HEK293 (cell line): ENCODE measurements at regions not wholly inside any gene's neighbourhood (a gene's known extent, or its start where the extent isn't known, plus 50 kb on each side); places are given as distances from the start of the nearest gene placed in this dataset.

Experiments
- BCL11A ChIP-seq: fragments of 450-650 bp; formaldehyde crosslinking; IDR thresholded peaks from 2 replicates; pipeline ENCODE4 v1.5.1; 2016; ENCODE audit warnings: low read depth, missing biosample characterization, missing genetic modification characterization
- ELK4 ChIP-seq: IDR thresholded peaks from 2 replicates; pipeline ENCODE4 v1.6.1; 2011; ENCODE audit warnings: mild to moderate bottlenecking, low read depth, low read length, borderline replicate concordance
- ZBTB6 ChIP-seq: fragments of 450-650 bp; formaldehyde crosslinking; IDR thresholded peaks from 2 replicates; pipeline ENCODE4 v1.5.1; 2017; ENCODE audit warnings: missing biosample characterization, missing genetic modification characterization
- ZNF138 ChIP-seq: fragments of 450-650 bp; formaldehyde crosslinking; IDR thresholded peaks from 2 replicates; pipeline ENCODE4 v1.5.1; 2016; ENCODE audit warnings: missing biosample characterization, missing genetic modification characterization, borderline replicate concordance
- ZNF24 ChIP-seq: fragments of 450-650 bp; formaldehyde crosslinking; IDR thresholded peaks from 2 replicates; pipeline ENCODE4 v1.5.1; 2016; ENCODE audit warnings: missing biosample characterization, missing genetic modification characterization
- ZNF302 ChIP-seq: fragments of 450-650 bp; formaldehyde crosslinking; IDR thresholded peaks from 2 replicates; pipeline ENCODE4 v1.5.1; 2016; ENCODE audit warnings: missing biosample characterization, missing genetic modification characterization, low read depth
- ZNF48 ChIP-seq: fragments of 450-650 bp; formaldehyde crosslinking; IDR thresholded peaks from 2 replicates; pipeline ENCODE4 v1.5.1; 2016; ENCODE audit warnings: missing biosample characterization, missing genetic modification characterization
- ZNF707 ChIP-seq: fragments of 450-650 bp; formaldehyde crosslinking; IDR thresholded peaks from 2 replicates; pipeline ENCODE4 v1.5.1; 2016; ENCODE audit warnings: missing biosample characterization, missing genetic modification characterization
- TF ChIP-seq, protein P1 (sequence below): fragments of 450-650 bp; formaldehyde crosslinking; IDR thresholded peaks from 2 replicates; pipeline ENCODE4 v1.5.1; 2017; ENCODE audit warnings: missing biosample characterization, missing genetic modification characterization
- TF ChIP-seq, protein P2 (sequence below): fragments of 450-650 bp; formaldehyde crosslinking; IDR thresholded peaks from 2 replicates; pipeline ENCODE4 v1.5.1; 2016; ENCODE audit warnings: missing biosample characterization, missing genetic modification characterization
- TF ChIP-seq, protein P3 (sequence below): fragments of 450-650 bp; formaldehyde crosslinking; IDR thresholded peaks from 2 replicates; pipeline ENCODE4 v1.5.1; 2016; ENCODE audit warnings: missing biosample characterization, missing genetic modification characterization
- TF ChIP-seq, protein P4 (sequence below): fragments of 450-650 bp; formaldehyde crosslinking; IDR thresholded peaks from 2 replicates; pipeline ENCODE4 v1.5.1; 2016; ENCODE audit warnings: missing biosample characterization, missing genetic modification characterization
- TF ChIP-seq, protein P5 (sequence below): fragments of 450-650 bp; formaldehyde crosslinking; IDR thresholded peaks from 2 replicates; pipeline ENCODE4 v1.5.1; 2016; ENCODE audit warnings: missing biosample characterization, missing genetic modification characterization
- TF ChIP-seq, protein P6 (sequence below): fragments of 450-650 bp; formaldehyde crosslinking; IDR thresholded peaks from 2 replicates; pipeline ENCODE4 v1.5.0; 2017; ENCODE audit warnings: missing biosample characterization, missing genetic modification characterization, borderline replicate concordance

GRCh38 chr20:5471368-5471767 lies 139.4 kb downstream of the GPCPD1 start:
- no peak for TF ChIP-seq ZNF138 (tag by site-specific recombination)
- TF ChIP-seq, protein P1, sequence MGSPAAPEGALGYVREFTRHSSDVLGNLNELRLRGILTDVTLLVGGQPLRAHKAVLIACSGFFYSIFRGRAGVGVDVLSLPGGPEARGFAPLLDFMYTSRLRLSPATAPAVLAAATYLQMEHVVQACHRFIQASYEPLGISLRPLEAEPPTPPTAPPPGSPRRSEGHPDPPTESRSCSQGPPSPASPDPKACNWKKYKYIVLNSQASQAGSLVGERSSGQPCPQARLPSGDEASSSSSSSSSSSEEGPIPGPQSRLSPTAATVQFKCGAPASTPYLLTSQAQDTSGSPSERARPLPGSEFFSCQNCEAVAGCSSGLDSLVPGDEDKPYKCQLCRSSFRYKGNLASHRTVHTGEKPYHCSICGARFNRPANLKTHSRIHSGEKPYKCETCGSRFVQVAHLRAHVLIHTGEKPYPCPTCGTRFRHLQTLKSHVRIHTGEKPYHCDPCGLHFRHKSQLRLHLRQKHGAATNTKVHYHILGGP (tag by site-specific recombination), result no peak
- TF ChIP-seq ZNF48 (tag by site-specific recombination), result no peak
- TF ChIP-seq, protein P2, sequence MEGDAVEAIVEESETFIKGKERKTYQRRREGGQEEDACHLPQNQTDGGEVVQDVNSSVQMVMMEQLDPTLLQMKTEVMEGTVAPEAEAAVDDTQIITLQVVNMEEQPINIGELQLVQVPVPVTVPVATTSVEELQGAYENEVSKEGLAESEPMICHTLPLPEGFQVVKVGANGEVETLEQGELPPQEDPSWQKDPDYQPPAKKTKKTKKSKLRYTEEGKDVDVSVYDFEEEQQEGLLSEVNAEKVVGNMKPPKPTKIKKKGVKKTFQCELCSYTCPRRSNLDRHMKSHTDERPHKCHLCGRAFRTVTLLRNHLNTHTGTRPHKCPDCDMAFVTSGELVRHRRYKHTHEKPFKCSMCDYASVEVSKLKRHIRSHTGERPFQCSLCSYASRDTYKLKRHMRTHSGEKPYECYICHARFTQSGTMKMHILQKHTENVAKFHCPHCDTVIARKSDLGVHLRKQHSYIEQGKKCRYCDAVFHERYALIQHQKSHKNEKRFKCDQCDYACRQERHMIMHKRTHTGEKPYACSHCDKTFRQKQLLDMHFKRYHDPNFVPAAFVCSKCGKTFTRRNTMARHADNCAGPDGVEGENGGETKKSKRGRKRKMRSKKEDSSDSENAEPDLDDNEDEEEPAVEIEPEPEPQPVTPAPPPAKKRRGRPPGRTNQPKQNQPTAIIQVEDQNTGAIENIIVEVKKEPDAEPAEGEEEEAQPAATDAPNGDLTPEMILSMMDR (tag by site-specific recombination), result no peak
- TF ChIP-seq ZBTB6, result no peak
- TF ChIP-seq ZNF302, result no peak
- TF ChIP-seq BCL11A (tag by site-specific recombination), result no peak
- TF ChIP-seq, protein P3, sequence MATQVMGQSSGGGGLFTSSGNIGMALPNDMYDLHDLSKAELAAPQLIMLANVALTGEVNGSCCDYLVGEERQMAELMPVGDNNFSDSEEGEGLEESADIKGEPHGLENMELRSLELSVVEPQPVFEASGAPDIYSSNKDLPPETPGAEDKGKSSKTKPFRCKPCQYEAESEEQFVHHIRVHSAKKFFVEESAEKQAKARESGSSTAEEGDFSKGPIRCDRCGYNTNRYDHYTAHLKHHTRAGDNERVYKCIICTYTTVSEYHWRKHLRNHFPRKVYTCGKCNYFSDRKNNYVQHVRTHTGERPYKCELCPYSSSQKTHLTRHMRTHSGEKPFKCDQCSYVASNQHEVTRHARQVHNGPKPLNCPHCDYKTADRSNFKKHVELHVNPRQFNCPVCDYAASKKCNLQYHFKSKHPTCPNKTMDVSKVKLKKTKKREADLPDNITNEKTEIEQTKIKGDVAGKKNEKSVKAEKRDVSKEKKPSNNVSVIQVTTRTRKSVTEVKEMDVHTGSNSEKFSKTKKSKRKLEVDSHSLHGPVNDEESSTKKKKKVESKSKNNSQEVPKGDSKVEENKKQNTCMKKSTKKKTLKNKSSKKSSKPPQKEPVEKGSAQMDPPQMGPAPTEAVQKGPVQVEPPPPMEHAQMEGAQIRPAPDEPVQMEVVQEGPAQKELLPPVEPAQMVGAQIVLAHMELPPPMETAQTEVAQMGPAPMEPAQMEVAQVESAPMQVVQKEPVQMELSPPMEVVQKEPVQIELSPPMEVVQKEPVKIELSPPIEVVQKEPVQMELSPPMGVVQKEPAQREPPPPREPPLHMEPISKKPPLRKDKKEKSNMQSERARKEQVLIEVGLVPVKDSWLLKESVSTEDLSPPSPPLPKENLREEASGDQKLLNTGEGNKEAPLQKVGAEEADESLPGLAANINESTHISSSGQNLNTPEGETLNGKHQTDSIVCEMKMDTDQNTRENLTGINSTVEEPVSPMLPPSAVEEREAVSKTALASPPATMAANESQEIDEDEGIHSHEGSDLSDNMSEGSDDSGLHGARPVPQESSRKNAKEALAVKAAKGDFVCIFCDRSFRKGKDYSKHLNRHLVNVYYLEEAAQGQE (tag by site-specific recombination), result no peak
- TF ChIP-seq, protein P4, sequence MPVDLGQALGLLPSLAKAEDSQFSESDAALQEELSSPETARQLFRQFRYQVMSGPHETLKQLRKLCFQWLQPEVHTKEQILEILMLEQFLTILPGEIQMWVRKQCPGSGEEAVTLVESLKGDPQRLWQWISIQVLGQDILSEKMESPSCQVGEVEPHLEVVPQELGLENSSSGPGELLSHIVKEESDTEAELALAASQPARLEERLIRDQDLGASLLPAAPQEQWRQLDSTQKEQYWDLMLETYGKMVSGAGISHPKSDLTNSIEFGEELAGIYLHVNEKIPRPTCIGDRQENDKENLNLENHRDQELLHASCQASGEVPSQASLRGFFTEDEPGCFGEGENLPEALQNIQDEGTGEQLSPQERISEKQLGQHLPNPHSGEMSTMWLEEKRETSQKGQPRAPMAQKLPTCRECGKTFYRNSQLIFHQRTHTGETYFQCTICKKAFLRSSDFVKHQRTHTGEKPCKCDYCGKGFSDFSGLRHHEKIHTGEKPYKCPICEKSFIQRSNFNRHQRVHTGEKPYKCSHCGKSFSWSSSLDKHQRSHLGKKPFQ (tag by site-specific recombination), result no peak
- no peak for TF ChIP-seq ZNF707 (tag by site-specific recombination)
- TF ChIP-seq, protein P5, sequence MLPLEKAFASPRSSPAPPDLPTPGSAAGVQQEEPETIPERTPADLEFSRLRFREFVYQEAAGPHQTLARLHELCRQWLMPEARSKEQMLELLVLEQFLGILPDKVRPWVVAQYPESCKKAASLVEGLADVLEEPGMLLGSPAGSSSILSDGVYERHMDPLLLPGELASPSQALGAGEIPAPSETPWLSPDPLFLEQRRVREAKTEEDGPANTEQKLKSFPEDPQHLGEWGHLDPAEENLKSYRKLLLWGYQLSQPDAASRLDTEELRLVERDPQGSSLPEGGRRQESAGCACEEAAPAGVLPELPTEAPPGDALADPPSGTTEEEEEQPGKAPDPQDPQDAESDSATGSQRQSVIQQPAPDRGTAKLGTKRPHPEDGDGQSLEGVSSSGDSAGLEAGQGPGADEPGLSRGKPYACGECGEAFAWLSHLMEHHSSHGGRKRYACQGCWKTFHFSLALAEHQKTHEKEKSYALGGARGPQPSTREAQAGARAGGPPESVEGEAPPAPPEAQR (tag by site-specific recombination), result no peak
- no peak for TF ChIP-seq ZNF24 (tag by site-specific recombination)
- TF ChIP-seq ELK4, result no peak
- TF ChIP-seq, protein P6, sequence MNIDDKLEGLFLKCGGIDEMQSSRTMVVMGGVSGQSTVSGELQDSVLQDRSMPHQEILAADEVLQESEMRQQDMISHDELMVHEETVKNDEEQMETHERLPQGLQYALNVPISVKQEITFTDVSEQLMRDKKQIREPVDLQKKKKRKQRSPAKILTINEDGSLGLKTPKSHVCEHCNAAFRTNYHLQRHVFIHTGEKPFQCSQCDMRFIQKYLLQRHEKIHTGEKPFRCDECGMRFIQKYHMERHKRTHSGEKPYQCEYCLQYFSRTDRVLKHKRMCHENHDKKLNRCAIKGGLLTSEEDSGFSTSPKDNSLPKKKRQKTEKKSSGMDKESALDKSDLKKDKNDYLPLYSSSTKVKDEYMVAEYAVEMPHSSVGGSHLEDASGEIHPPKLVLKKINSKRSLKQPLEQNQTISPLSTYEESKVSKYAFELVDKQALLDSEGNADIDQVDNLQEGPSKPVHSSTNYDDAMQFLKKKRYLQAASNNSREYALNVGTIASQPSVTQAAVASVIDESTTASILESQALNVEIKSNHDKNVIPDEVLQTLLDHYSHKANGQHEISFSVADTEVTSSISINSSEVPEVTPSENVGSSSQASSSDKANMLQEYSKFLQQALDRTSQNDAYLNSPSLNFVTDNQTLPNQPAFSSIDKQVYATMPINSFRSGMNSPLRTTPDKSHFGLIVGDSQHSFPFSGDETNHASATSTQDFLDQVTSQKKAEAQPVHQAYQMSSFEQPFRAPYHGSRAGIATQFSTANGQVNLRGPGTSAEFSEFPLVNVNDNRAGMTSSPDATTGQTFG (tag by site-specific recombination), result no peak
